ENCODE measurements at regions not wholly inside any gene's neighbourhood (a gene's known extent, or its start where the extent isn't known, plus 50 kb on each side); places are given as distances from the start of the nearest gene placed in this dataset.

DNA sequence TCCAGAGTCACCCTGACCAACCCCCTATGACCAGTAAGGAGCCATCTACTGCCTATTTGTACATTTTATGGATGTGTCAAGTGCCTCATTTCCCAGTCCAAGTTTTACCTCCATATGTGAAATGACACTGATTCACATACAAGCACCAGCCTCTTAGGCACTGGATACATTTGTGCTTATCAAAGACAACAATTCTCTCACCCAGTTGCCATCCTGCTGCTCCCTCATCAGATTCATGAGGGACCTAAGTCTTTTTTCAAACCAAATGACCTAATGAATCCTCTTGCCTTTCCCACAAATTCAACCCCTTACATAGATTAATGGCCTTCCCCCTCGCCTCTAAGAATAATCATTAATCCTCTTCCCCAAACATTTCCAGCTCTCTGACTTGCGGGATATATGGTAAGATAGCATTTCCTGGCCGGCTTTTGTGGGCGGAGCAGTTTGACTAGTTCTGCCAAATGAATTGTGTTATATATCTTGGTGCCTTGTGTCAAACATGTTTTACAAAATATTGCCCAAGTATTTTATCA lies 233.9 kb downstream of the ARAP2 start:
- DNase-seq: no peak

DNA sequence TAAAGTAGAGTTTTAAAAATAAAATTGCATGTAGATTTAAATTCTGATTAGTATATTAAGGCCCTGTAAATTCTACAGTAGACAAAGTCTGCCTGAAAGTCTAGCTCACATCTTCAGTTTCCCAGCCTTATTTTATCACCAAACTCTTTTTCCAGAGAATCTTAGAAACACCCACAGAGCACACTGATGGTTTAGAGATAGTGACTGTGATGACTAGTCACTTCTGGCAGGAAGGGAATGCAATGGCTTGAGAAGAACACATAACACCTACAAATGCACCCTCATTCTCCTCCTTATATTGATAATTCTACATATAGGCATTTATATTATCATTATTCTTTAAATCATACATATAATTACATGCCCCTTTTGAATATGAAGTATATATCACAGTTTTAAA lies 232.9 kb downstream of the ARAP2 start:
- no peak for DNase-seq

DNA sequence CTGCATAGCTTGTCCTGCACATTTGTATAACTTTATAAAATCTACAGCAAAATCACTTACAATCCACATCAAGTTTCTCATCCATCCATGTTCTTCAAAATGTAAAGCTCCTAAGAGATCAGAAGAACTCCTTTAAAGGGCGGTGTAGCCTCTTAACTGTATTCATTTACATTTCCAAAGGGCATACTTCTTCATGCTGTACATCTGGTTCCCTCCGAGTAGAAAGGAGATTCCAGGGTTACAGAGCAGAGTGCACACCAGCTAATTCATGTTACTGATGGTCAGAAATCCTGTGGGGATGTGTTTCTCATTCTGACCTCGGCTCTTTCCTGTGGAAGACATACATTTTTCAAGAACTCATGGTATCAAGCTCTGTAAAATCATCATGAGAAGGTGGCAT lies 231.8 kb downstream of the ARAP2 start:
- no peak for DNase-seq

DNA sequence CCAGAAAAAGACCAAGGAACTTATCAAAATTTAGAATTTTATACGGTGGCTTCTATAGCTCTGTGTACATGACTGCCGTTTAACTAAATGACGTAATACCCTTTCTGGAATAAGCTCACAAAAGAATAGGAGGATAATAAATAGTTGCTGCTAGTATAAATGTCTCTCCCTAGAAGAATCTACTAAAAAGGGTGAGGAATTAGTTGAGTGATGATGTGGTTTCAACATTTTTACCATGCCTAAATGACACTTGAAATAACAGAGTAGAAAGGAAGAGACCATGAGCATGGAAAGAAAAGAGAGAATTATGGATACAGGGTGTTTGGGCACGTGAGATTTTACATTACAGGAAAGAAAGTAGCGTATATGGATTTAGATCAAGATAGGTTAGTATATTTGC lies 231.1 kb downstream of the ARAP2 start:
- no peak for DNase-seq

All from right kidney (tissue), 1 donor.